Stimulated activated CD4-positive, alpha-beta T cell treated with anti-CD3 and anti-CD28 coated beads, Interleukin-4, amount 100 ng/mL, for 1 hour (primary cell): ENCODE measurements at regions not wholly inside any gene's neighbourhood (a gene's known extent, or its start where the extent isn't known, plus 50 kb on each side); places are given as distances from the start of the nearest gene placed in this dataset.
"Not testable (repeated sequence)": the region's sequence is repeated elsewhere in the genome, so short reads cannot be mapped to it uniquely, and the experiment has no call there.

Experiments used
- DNase-seq: peaks from one replicate; pipeline ENCODE4 v3.0.0-alpha.2; 2020

DNA sequence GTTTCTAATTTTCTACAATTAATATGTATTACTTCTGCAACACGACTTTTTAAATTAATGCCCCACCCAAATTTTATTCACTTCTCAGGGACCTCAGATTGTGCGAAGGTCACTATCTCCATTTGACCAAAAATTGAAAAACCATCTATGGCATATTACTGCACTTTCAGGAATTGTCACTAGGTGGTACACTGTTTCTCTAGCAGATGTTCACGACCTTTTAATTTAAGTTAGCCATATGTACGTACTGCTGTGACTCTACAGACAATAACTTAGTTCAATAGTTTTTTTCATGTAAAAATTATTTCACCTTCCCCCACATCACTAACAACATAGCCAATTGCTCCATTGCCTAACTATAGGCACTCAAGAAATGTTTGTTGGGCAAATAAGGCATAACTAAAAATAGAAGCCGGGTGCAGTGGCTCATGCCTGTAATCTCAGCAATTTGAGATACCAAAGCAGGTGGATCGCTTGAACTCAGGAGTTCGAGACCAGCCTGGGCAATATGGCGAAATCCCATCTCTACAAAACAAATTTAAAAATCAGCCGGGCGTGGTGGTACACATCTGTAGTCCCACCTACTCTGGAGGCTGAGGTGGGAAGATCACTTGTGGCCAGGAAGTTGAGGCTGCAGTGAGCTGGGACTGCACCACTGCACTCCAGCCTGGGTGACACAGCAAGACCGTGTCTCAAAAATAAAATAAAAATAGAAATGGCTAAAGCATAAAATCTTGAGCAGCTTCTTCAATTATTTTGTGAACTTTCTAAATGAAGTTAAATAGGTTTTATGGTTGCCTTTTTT is 75.7 kb upstream of the PKN2 start:
- DNase-seq = no peak

DNA sequence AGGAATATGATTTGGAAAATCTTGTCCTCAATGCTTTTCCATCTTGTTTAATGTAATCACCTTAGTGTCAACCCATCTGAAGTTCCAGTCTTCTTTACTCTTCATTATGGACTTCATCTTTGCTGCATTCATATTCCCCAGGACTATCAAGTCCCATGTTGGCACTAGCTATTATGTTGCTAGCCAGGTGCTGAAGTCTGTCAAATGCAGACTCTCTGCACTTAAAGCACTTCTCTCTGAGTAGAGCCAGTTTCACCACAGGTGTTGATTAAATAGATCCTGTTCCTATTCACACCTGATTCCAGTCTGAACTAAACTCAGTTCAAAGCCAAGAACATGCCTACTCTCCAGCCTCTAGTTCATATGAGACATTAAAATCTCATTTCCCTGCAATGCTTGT is 75.0 kb upstream of the PKN2 start:
- no peak for DNase-seq

DNA sequence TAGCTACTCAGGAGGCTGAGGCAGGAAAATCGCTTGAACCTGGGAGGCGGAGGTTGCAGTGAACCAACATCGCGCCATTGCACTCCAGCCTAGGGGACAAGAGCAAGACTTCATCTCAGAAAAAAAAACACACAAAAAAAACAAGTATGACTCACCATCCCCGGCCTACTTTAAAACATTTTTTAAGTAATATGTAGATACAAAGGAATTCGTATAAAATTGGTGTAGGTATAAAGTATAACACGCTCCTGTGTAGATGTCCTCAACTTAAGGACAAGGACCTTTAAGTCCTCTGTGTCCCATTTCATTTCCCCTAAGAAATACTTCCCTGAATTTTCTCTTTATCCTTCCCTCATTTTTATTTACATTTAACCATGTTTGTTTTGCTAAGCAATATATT is 73.4 kb upstream of the PKN2 start:
- no peak for DNase-seq

DNA sequence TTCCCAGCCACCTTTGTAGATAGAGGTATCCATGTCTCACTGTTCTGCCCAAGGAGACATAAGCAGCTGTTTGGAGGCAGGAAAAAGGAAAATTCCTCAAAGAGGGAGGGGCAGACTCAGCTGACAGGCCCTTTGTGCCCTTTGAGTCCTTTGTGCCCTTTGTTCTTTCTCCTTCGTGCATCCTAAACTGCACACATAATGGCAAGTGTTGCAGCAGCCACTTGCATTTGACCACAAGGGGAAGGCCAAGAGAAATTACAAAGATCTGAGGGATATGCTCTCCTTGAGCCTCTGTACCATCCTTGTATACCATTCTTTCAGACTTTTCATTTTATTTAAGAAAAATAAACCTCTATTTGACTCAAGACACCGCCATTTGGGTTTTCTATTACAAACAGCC is 71.8 kb upstream of the PKN2 start:
- DNase-seq = no peak

DNA sequence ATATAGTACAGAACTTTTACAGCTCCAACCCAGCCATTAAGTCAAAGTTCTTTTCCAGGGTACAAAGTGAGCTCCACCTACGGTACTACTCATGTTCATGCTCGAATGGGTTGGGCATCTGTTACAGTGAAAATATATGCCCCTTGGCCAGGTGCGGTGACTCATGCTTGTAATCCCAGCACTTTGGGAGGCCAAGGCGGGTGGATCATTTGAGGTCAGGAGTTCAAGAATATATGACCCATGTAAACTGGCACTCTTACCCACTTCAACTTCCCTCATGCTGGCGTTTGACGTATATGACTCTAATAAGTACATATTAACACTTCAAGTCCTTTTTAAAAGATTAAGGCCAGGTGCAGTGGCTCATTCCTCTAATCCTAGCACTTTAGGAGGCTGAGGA is 71.3 kb upstream of the PKN2 start:
- no peak for DNase-seq

DNA sequence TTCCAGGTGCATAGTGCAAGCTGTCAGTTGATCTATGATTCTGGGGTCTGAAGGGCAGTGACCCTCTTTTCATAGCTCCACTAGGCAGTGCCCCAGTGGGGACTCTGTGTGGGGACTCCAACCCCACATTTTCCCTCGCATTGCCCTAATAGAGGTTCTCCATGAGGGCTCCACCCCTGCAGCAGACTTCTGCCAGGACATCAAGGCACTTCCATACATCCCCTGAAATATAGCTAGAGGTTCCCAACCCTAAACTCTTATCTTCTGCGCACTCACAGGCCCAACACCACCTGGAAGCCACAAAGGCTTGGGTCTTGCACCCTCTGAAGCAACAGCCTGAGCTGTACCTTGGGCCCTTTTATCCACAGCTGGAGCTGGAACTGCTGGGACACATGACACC is 65.7 kb upstream of the PKN2 start:
- no peak for DNase-seq

DNA sequence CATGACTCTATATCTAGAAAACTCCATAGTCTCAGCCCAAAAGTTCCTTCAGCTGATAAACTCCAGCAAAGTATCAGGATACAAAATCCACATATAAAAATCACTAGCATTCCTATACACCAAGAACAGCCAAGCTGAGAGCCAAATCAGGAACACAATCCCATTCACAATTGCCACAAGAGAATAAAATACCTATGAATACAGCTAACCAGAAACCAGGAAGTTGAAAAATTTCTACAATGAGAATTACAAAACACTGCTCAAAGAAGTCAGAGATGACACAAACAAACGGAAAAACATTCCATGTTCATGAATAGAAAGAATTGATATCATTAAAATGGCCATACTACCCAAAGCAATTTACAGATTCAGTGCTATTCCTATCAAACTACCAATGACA is 61.0 kb upstream of the PKN2 start:
- DNase-seq = not testable (repeated sequence)
